ENCODE measurements at regions not wholly inside any gene's neighbourhood (a gene's known extent, or its start where the extent isn't known, plus 50 kb on each side); places are given as distances from the start of the nearest gene placed in this dataset.
"Not testable (repeated sequence)": the region's sequence is repeated elsewhere in the genome, so short reads cannot be mapped to it uniquely, and the experiment has no call there.

GRCh38 chr6:167476844-167477595 is 152.1 kb downstream of the TTLL2 start:
- no peak for DNase-seq (ENCODE audit: low spot score in 2 of 2, unreplicated experiment in 2 of 2)
- Mint-ChIP-seq H3K4me1 (peaks cover 40% of the 10 kb centered on the region), H3K9me3 (no peaks in the 10 kb centered on the region), H3K27me3 (ENCODE audit: low read depth) (peaks cover 2% of the 10 kb centered on the region), H3K27ac (no peak overlapping the region), H3K36me3 (no peaks in the 10 kb centered on the region), H3K4me3 (no peak overlapping the region)
- no peak for TF ChIP-seq CTCF (IDR thresholded peaks at IDR 0.05; ENCODE audit: unreplicated experiment)

GRCh38 chr6:167477688-167478087 is 152.8 kb downstream of the TTLL2 start:
- no peak for TF ChIP-seq CTCF (IDR thresholded peaks at IDR 0.05; ENCODE audit: unreplicated experiment)
- peaks cover 2% of the 10 kb centered on the region for H3K27me3 Mint-ChIP-seq (ENCODE audit: low read depth)

GRCh38 chr6:167479301-167479700 is 154.4 kb downstream of the TTLL2 start:
- Mint-ChIP-seq H3K4me3 (no peak overlapping the region), H3K4me1 (peaks cover 22% of the 10 kb centered on the region), H3K9me3 (no peaks in the 10 kb centered on the region), H3K27ac (no peak overlapping the region), H3K27me3 (ENCODE audit: low read depth) (no peaks in the 10 kb centered on the region), H3K36me3 (no peaks in the 10 kb centered on the region)
- DNase-seq (ENCODE audit: low spot score in 2 of 2, unreplicated experiment in 2 of 2): no peak
- no peak for TF ChIP-seq CTCF (IDR thresholded peaks at IDR 0.05; ENCODE audit: unreplicated experiment)

More at GRCh38 chr6:167477688-167478087, 152.8 kb downstream of the TTLL2 start:
- Mint-ChIP-seq H3K36me3 (no peaks in the 10 kb centered on the region), H3K9me3 (no peaks in the 10 kb centered on the region), H3K4me3 (no peak overlapping the region), H3K4me1 (peaks cover 35% of the 10 kb centered on the region), H3K27ac (no peak overlapping the region)
- DNase-seq (ENCODE audit: low spot score in 2 of 2, unreplicated experiment in 2 of 2): no peak

GRCh38 chr6:167479901-167480648 is 155.2 kb downstream of the TTLL2 start:
- no peak overlapping the region for H3K4me3 Mint-ChIP-seq
- H3K36me3 Mint-ChIP-seq: no peaks in the 10 kb centered on the region
- H3K9me3 Mint-ChIP-seq: no peaks in the 10 kb centered on the region
- peaks cover 22% of the 10 kb centered on the region for H3K4me1 Mint-ChIP-seq
- H3K27ac Mint-ChIP-seq: peak overlapping the region; percentile 10
- no peak for TF ChIP-seq CTCF (IDR thresholded peaks at IDR 0.05; ENCODE audit: unreplicated experiment)
- DNase-seq (ENCODE audit: low spot score in 2 of 2, unreplicated experiment in 2 of 2): no peak
- H3K27me3 Mint-ChIP-seq (ENCODE audit: low read depth): no peaks in the 10 kb centered on the region

GRCh38 chr6:167481307-167481926 is 156.5 kb downstream of the TTLL2 start:
- TF ChIP-seq CTCF (IDR thresholded peaks at IDR 0.05; ENCODE audit: unreplicated experiment): no peak
- Mint-ChIP-seq H3K4me1 (peaks cover 19% of the 10 kb centered on the region), H3K36me3 (no peaks in the 10 kb centered on the region), H3K27ac (no peak overlapping the region), H3K4me3 (no peak overlapping the region), H3K27me3 (ENCODE audit: low read depth) (no peaks in the 10 kb centered on the region), H3K9me3 (no peaks in the 10 kb centered on the region)
- DNase-seq (ENCODE audit: low spot score in 2 of 2, unreplicated experiment in 2 of 2): no peak

GRCh38 chr6:167482801-167483200 is 157.9 kb downstream of the TTLL2 start:
- not testable (repeated sequence) for H3K4me3 Mint-ChIP-seq; H3K27ac Mint-ChIP-seq; H3K36me3 Mint-ChIP-seq; DNase-seq (ENCODE audit: low spot score in 2 of 2, unreplicated experiment in 2 of 2); H3K9me3 Mint-ChIP-seq; H3K27me3 Mint-ChIP-seq (ENCODE audit: low read depth)
- peaks cover 19% of the 10 kb centered on the region for H3K4me1 Mint-ChIP-seq

Measured in mesothelial cell of epicardium (in vitro differentiated cells).